ENCODE measurements at regions not wholly inside any gene's neighbourhood (a gene's known extent, or its start where the extent isn't known, plus 50 kb on each side); places are given as distances from the start of the nearest gene placed in this dataset.

DNA sequence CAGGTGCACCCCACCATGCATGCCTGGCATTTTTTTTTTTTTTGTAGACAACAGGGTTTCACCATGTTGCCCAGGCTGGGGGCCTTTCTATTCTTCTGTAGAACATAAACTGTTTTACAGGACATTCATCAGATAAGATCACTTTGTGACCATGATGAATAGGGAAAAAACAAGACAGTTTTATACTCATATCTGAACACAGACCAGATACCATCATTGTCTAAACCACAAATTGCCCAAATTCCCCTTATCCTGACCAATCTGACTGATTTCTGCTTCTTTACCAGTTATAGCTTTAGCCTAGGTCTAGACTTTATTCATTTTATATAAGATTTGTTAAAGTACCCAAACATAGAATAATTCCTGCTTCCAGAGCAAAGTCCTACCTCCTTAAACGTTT, 1699.3 kb upstream of the TMEFF2 start (continued):
- TF ChIP-seq, protein P1, sequence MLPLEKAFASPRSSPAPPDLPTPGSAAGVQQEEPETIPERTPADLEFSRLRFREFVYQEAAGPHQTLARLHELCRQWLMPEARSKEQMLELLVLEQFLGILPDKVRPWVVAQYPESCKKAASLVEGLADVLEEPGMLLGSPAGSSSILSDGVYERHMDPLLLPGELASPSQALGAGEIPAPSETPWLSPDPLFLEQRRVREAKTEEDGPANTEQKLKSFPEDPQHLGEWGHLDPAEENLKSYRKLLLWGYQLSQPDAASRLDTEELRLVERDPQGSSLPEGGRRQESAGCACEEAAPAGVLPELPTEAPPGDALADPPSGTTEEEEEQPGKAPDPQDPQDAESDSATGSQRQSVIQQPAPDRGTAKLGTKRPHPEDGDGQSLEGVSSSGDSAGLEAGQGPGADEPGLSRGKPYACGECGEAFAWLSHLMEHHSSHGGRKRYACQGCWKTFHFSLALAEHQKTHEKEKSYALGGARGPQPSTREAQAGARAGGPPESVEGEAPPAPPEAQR (CRISPR knock-in tag; IDR thresholded peaks at IDR 0.05), result no peak

- H3K27me3 Mint-ChIP-seq (ENCODE audit: low read depth), result no peaks in the 10 kb centered on the region
- no peak for DNase-seq (ENCODE audit: low spot score)
- H3K4me1 Mint-ChIP-seq, result no peaks in the 10 kb centered on the region
- H3K4me3 Mint-ChIP-seq, result no peak overlapping the region
- TF ChIP-seq HMGA2 (CRISPR knock-in tag; IDR thresholded peaks at IDR 0.05) (no peak), STAT6 (CRISPR knock-in tag; conservative IDR thresholded peaks at IDR 0.05; ENCODE audit: low read depth) (no peak)
- CTCF ChIA-PET, result no interaction called here
- POLR2A ChIA-PET, result no interaction called here
- no peak for ATAC-seq
- H3K9me3 Mint-ChIP-seq, result no peaks in the 10 kb centered on the region
- no peaks in the 10 kb centered on the region for H3K36me3 Mint-ChIP-seq
- H3K27ac Mint-ChIP-seq, result no peak overlapping the region
These were observed 1696.3 kb upstream of the TMEFF2 start for GRCh38 chr2:193891023-193891422.

GRCh38 chr2:193885419-193885818, 1690.7 kb upstream of the TMEFF2 start:
- Mint-ChIP-seq H3K9me3 (no peaks in the 10 kb centered on the region), H3K4me3 (no peak overlapping the region), H3K4me1 (no peaks in the 10 kb centered on the region), H3K27ac (no peak overlapping the region), H3K36me3 (no peaks in the 10 kb centered on the region), H3K27me3 (ENCODE audit: low read depth) (no peaks in the 10 kb centered on the region)
- ATAC-seq (peak; percentile 67), DNase-seq (ENCODE audit: low spot score) (no peak)
- ChIA-PET CTCF (interaction anchor here (0.7 kb wide), 1 partner anchor 162 kb away, joined by 4 read pairs; no protein-coding TSS in a partner anchor), POLR2A (no interaction called here)
- TF ChIP-seq PRRX2 (CRISPR knock-in tag; IDR thresholded peaks at IDR 0.05) (no peak), MXD4 (CRISPR knock-in tag; IDR thresholded peaks at IDR 0.05; ENCODE audit: borderline replicate concordance) (no peak), ZBTB21 (CRISPR knock-in tag; IDR thresholded peaks at IDR 0.05; ENCODE audit: borderline replicate concordance) (no peak), ZNF138 (CRISPR knock-in tag; conservative IDR thresholded peaks at IDR 0.05) (no peak)
- TF ChIP-seq, protein P2, sequence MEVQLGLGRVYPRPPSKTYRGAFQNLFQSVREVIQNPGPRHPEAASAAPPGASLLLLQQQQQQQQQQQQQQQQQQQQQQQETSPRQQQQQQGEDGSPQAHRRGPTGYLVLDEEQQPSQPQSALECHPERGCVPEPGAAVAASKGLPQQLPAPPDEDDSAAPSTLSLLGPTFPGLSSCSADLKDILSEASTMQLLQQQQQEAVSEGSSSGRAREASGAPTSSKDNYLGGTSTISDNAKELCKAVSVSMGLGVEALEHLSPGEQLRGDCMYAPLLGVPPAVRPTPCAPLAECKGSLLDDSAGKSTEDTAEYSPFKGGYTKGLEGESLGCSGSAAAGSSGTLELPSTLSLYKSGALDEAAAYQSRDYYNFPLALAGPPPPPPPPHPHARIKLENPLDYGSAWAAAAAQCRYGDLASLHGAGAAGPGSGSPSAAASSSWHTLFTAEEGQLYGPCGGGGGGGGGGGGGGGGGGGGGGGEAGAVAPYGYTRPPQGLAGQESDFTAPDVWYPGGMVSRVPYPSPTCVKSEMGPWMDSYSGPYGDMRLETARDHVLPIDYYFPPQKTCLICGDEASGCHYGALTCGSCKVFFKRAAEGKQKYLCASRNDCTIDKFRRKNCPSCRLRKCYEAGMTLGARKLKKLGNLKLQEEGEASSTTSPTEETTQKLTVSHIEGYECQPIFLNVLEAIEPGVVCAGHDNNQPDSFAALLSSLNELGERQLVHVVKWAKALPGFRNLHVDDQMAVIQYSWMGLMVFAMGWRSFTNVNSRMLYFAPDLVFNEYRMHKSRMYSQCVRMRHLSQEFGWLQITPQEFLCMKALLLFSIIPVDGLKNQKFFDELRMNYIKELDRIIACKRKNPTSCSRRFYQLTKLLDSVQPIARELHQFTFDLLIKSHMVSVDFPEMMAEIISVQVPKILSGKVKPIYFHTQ (CRISPR knock-in tag; IDR thresholded peaks at IDR 0.05), result no peak

DNA sequence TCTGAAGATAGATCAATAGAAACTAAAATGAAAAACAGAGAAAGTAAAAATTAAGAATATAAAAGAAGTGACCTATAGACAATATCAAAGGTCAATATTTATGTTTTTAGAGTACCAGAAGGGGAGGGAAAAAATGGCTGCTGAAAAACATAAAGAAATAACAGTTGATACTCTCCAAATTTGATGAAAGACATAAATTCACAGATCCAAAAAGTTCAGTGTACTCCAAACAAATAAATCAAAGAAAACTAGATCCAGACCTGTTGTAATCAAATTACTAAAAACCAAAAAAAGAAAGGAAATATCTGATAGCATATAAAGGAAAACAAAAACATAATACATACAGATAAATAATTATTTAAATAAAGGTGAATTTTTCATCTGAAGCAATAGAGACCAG, 1689.1 kb upstream of the TMEFF2 start:
- Mint-ChIP-seq H3K27ac (no peak overlapping the region), H3K4me1 (no peaks in the 10 kb centered on the region), H3K27me3 (ENCODE audit: low read depth) (no peaks in the 10 kb centered on the region), H3K36me3 (no peaks in the 10 kb centered on the region), H3K9me3 (no peaks in the 10 kb centered on the region), H3K4me3 (no peak overlapping the region)
- DNase-seq (ENCODE audit: low spot score), result no peak
- CTCF ChIA-PET, result no interaction called here
- no peak for ATAC-seq
- POLR2A ChIA-PET, result no interaction called here
- TF ChIP-seq KAT7 (CRISPR knock-in tag; IDR thresholded peaks at IDR 0.05; ENCODE audit: borderline replicate concordance) (no peak), RELA (CRISPR knock-in tag; IDR thresholded peaks at IDR 0.05; ENCODE audit: borderline replicate concordance) (no peak), ZNF425 (CRISPR knock-in tag; conservative IDR thresholded peaks at IDR 0.05) (no peak), FOXP4 (CRISPR knock-in tag; IDR thresholded peaks at IDR 0.05) (no peak), ZBTB21 (CRISPR knock-in tag; IDR thresholded peaks at IDR 0.05; ENCODE audit: borderline replicate concordance) (no peak)
- TF ChIP-seq, protein P3, sequence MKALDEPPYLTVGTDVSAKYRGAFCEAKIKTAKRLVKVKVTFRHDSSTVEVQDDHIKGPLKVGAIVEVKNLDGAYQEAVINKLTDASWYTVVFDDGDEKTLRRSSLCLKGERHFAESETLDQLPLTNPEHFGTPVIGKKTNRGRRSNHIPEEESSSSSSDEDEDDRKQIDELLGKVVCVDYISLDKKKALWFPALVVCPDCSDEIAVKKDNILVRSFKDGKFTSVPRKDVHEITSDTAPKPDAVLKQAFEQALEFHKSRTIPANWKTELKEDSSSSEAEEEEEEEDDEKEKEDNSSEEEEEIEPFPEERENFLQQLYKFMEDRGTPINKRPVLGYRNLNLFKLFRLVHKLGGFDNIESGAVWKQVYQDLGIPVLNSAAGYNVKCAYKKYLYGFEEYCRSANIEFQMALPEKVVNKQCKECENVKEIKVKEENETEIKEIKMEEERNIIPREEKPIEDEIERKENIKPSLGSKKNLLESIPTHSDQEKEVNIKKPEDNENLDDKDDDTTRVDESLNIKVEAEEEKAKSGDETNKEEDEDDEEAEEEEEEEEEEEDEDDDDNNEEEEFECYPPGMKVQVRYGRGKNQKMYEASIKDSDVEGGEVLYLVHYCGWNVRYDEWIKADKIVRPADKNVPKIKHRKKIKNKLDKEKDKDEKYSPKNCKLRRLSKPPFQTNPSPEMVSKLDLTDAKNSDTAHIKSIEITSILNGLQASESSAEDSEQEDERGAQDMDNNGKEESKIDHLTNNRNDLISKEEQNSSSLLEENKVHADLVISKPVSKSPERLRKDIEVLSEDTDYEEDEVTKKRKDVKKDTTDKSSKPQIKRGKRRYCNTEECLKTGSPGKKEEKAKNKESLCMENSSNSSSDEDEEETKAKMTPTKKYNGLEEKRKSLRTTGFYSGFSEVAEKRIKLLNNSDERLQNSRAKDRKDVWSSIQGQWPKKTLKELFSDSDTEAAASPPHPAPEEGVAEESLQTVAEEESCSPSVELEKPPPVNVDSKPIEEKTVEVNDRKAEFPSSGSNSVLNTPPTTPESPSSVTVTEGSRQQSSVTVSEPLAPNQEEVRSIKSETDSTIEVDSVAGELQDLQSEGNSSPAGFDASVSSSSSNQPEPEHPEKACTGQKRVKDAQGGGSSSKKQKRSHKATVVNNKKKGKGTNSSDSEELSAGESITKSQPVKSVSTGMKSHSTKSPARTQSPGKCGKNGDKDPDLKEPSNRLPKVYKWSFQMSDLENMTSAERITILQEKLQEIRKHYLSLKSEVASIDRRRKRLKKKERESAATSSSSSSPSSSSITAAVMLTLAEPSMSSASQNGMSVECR (CRISPR knock-in tag; IDR thresholded peaks at IDR 0.05; ENCODE audit: borderline replicate concordance), result no peak

All from WTC11 (cell line).